Epithelial cell of prostate (primary cell): ENCODE measurements at regions not wholly inside any gene's neighbourhood (a gene's known extent, or its start where the extent isn't known, plus 50 kb on each side); places are given as distances from the start of the nearest gene placed in this dataset.

Source experiments
- DNase-seq: peaks from one replicate; pipeline ENCODE4 v3.0.0-alpha.2; 2011; ENCODE audit warnings: low read depth, low spot score
- H3K27ac ChIP-seq: fragments of 450-650 bp; 2 replicates; pipeline ENCODE4 v1.5.1; 2017; ENCODE audit warnings: mild to moderate bottlenecking

GRCh38 chr9:2243666-2244555 lies 228.8 kb downstream of the SMARCA2 start:
- H3K27ac ChIP-seq, result no peak overlapping the region
- no peak for DNase-seq

GRCh38 chr9:2247340-2247739 lies 232.2 kb downstream of the SMARCA2 start:
- no peak for DNase-seq
- no peak overlapping the region for H3K27ac ChIP-seq

- no peak overlapping the region for H3K27ac ChIP-seq
- no peak for DNase-seq
Observed at GRCh38 chr9:2248768-2249265, 233.7 kb downstream of the SMARCA2 start.

- DNase-seq, result no peak
- H3K27ac ChIP-seq, result no peak overlapping the region
Observed at GRCh38 chr9:2253636-2254580, 238.8 kb downstream of the SMARCA2 start.

- no peak overlapping the region for H3K27ac ChIP-seq
- DNase-seq, result no peak
Observed at GRCh38 chr9:2255128-2255527, 240.0 kb downstream of the SMARCA2 start.

- DNase-seq, result no peak
- no peak overlapping the region for H3K27ac ChIP-seq
Observed at GRCh38 chr9:2257248-2257929, 242.2 kb downstream of the SMARCA2 start.

- DNase-seq, result no peak
- no peak overlapping the region for H3K27ac ChIP-seq
Observed at GRCh38 chr9:2260417-2261306, 245.5 kb downstream of the SMARCA2 start.

- no peak for DNase-seq
- no peak overlapping the region for H3K27ac ChIP-seq
Observed at GRCh38 chr9:2261421-2262103, 246.4 kb downstream of the SMARCA2 start.

- no peak for DNase-seq
- no peak overlapping the region for H3K27ac ChIP-seq
Observed at GRCh38 chr9:2262386-2263071, 247.4 kb downstream of the SMARCA2 start.

- H3K27ac ChIP-seq, result no peak overlapping the region
- no peak for DNase-seq
Observed at GRCh38 chr9:2263111-2263510, 248.0 kb downstream of the SMARCA2 start.

- H3K27ac ChIP-seq, result no peak overlapping the region
- DNase-seq, result no peak
Observed at GRCh38 chr9:2263665-2264064, 248.5 kb downstream of the SMARCA2 start.

GRCh38 chr9:2264081-2264480 lies 248.9 kb downstream of the SMARCA2 start:
- DNase-seq, result no peak

GRCh38 chr9:2267181-2267745 lies 252.1 kb downstream of the SMARCA2 start:
- no peak overlapping the region for H3K27ac ChIP-seq
- DNase-seq, result no peak

More at GRCh38 chr9:2264081-2264480, 248.9 kb downstream of the SMARCA2 start:
- H3K27ac ChIP-seq, result no peak overlapping the region

- no peak for DNase-seq
- H3K27ac ChIP-seq, result no peak overlapping the region
Observed at GRCh38 chr9:2269778-2270177, 254.6 kb downstream of the SMARCA2 start.

- DNase-seq, result no peak
- H3K27ac ChIP-seq, result no peak overlapping the region
Observed at GRCh38 chr9:2270565-2270964, 255.4 kb downstream of the SMARCA2 start.

GRCh38 chr9:2271426-2271825 lies 256.3 kb downstream of the SMARCA2 start:
- DNase-seq, result peak; percentile 39

GRCh38 chr9:2274762-2275161 lies 259.6 kb downstream of the SMARCA2 start:
- no peak overlapping the region for H3K27ac ChIP-seq
- DNase-seq, result no peak

More at GRCh38 chr9:2271426-2271825, 256.3 kb downstream of the SMARCA2 start:
- H3K27ac ChIP-seq, result no peak overlapping the region

GRCh38 chr9:2276296-2276695 lies 261.1 kb downstream of the SMARCA2 start:
- no peak for DNase-seq
- no peak overlapping the region for H3K27ac ChIP-seq
